Heart left ventricle (tissue), 13 donors: ENCODE measurements at regions not wholly inside any gene's neighbourhood (a gene's known extent, or its start where the extent isn't known, plus 50 kb on each side); places are given as distances from the start of the nearest gene placed in this dataset.
"Not testable (repeated sequence)": the region's sequence is repeated elsewhere in the genome, so short reads cannot be mapped to it uniquely, and the experiment has no call there.

Experiments
- POLR2A ChIP-seq, 2 donors: fragments of 450-650 bp; IDR thresholded peaks; one replicate each; pipeline ENCODE4 v1.6.1; 2017; ENCODE audit warnings: antibody characterized with exemption in 2 of 2, mild to moderate bottlenecking in 2 of 2, moderate library complexity in 2 of 2
- TF ChIP-seq, protein P1 (sequence below), 12 donors: fragments of 200-600 bp; sonication (generic) in 4 of 12; IDR thresholded peaks; one replicate each; pipeline versions ENCODE4 v1.5.0 to v1.8.0; 2018 to 2022; ENCODE audit warnings: antibody characterized with exemption in 12 of 12, mild to moderate bottlenecking in 5 of 12
- donor health status: ischemic (EF 13 %, LVEDD 7.1; RV severe dilation, severe dysfunction).
- donor health status: DM: no; HTN: yes; CAD: no.
- donor health status: DM: no; HTN: no; CAD: no.
- donor health status: ischemic (EF 25% LVEDD 6.9; RV normal size, moderate dysfunction).
- donor health status: ischemic (EF 25% LVEDD 5.7; RV mildly dilated, moderate dysfunction).
- donor health status: ischemic (EF 35%, LVEDD 5.7; RV mildly dilated, moderate dysfunction).
- donor health status: nonischemic (EF 11% LVEDD 7.7; RV severe dilation, severe dysfunction).
- donor health status: DM: yes; HTN: yes; CAD: no.
- donor health status: PGD.
- donor health status: ischemic (EF 29% LVEDD 5.4; RV normal size, mild dysfunction).
- donor health status: nonischemic (EF 23%, LVEDD 6.1; RV moderate dilation, normal function).

DNA sequence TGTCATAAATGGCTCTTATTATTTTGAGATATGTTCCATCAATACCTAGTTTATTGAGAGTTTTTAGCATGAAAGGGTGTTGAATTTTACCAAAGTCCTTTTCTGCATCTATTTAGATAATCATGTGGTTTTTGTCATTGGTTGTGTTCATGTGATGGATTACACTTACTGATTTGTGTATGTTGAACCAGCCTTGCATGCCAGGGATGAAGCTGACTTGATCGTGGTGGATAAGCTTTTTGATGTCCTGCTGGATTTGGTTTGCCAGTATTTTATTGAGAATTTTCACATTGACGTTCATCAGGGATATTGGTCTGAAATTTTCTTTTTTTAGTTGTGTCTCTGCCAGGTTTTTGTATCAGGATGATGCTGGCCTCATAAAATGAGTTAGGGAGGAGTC lies 58.5 kb upstream of the CDK6 start:
- TF ChIP-seq, protein P1, sequence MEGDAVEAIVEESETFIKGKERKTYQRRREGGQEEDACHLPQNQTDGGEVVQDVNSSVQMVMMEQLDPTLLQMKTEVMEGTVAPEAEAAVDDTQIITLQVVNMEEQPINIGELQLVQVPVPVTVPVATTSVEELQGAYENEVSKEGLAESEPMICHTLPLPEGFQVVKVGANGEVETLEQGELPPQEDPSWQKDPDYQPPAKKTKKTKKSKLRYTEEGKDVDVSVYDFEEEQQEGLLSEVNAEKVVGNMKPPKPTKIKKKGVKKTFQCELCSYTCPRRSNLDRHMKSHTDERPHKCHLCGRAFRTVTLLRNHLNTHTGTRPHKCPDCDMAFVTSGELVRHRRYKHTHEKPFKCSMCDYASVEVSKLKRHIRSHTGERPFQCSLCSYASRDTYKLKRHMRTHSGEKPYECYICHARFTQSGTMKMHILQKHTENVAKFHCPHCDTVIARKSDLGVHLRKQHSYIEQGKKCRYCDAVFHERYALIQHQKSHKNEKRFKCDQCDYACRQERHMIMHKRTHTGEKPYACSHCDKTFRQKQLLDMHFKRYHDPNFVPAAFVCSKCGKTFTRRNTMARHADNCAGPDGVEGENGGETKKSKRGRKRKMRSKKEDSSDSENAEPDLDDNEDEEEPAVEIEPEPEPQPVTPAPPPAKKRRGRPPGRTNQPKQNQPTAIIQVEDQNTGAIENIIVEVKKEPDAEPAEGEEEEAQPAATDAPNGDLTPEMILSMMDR (IDR thresholded peaks at IDR 0.05), result not testable (repeated sequence)
- not testable (repeated sequence) for TF ChIP-seq POLR2A (IDR thresholded peaks at IDR 0.05)
